ENCODE measurements at regions not wholly inside any gene's neighbourhood (a gene's known extent, or its start where the extent isn't known, plus 50 kb on each side); places are given as distances from the start of the nearest gene placed in this dataset.
"Not testable (repeated sequence)": the region's sequence is repeated elsewhere in the genome, so short reads cannot be mapped to it uniquely, and the experiment has no call there.

DNA sequence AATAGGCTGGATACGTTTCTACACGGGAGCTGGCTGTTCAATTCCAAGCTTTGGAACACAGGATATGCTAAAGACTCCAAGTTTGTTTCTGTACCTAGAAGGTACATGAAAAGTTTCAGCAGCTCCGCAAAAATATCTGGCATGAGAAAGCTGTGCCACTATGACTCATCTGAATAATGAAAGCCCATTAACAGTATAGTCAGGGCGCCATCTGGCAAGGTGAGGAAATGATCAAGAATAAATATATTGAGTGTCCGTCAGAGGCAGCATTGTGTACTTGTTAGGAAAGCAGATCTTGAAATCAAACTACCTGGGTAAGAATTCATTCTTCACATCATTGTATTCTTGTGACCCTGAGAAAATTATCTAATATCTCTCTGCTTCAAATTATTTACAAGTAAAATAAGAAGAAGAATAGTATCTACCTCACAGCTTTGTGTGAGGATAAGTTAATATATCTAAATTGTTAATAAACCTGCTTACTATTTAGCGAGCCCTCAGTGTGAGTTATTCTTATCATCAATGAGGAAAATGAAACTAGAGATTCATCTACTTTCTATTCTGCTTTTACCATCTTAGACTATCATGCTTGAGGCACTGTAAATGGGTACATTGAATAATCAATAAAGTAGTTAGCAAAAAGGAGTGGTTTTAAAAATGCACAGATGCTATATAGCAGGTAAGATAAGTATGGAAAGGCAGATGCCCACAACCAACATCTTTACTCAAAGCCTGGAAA, 53.5 kb downstream of the FSCB start:
- FAIRE-seq: no peak
- TF ChIP-seq RFXANK (CRISPR knock-in tag; IDR thresholded peaks at IDR 0.05) (no peak), CHD4 (IDR thresholded peaks at IDR 0.05; ENCODE audit: borderline replicate concordance, low read length) (no peak)

DNA sequence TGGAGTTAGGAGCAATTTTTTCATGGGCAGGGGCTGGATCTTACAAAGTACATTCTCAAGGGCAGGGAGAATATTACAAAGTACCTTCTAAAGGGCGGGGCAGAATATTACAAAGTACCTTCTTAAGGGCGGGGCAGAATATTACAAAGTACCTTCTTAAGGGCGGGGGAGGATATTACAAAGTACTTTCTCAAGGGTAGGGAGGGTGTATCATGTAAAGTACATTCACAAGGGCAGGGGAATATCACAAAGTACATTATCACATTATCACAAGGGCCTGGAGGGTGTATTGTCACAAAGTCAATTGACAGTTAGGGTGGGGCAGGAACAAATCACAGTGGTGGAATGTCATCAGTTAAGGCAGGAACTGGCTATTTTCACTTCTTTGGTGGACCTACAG, 56.9 kb downstream of the FSCB start:
- FAIRE-seq; in situ Hi-C loops (cut with HindIII; ENCODE audit: extremely low pct_ligation_motif_present, low pct_unique_long_range_greater_than_20kb); POLR2A ChIA-PET: not testable (repeated sequence)

More for the DNA sequence above, 53.5 kb downstream of the FSCB start:
- no peak for DNase-seq (ENCODE audit: low spot score)
- Histone ChIP-seq H3K27ac (ENCODE audit: extremely low read length, insufficient read depth, low read length) (no peak overlapping the region), H3K9ac (ENCODE audit: insufficient read depth, low read depth, low read length) (no peak overlapping the region), H3K4me2 (ENCODE audit: low read depth, low read length) (no peak overlapping the region), H4K20me1 (ENCODE audit: insufficient read depth, low read length) (no peaks in the 10 kb centered on the region), H3K36me3 (replicated peaks in 1 of 2; ENCODE audit: control insufficient read depth in 1 of 2, insufficient read depth in 2 of 2, low read length in 2 of 2) (no peaks in the 10 kb centered on the region), H3K79me2 (ENCODE audit: insufficient read depth, low read length) (no peaks in the 10 kb centered on the region), H2AFZ (ENCODE audit: low read length) (no peak overlapping the region), H3K4me1 (ENCODE audit: insufficient read depth, low read length) (peaks cover 20% of the 10 kb centered on the region), H3K27me3 (ENCODE audit: control insufficient read depth in 1 of 2, insufficient read depth in 2 of 2, low read length in 2 of 2) (no peaks in the 10 kb centered on the region), H3K9me3 (ENCODE audit: low read length) (peaks cover 37% of the 10 kb centered on the region), H3K4me3 (replicated peaks in 1 of 3; ENCODE audit: insufficient read depth in 1 of 3, low read depth in 2 of 3, low read length in 3 of 3) (no peak overlapping the region)
- ChIA-PET POLR2A (no interaction called here), CTCF (ENCODE audit: low intra/inter-chr PET ratio, low total read pairs) (no interaction called here)
- no peak for ATAC-seq
- in situ Hi-C loops (cut with HindIII; ENCODE audit: extremely low pct_ligation_motif_present, low pct_unique_long_range_greater_than_20kb): no loop called here
- WGBS (ENCODE audit: low lambda C conversion rate): 69% methylated on average over 6 of the region's 6 CpGs
- BruUV-seq (replicated peaks): no TSS peak
- intact Hi-C loops (cut with micrococcal nuclease; ENCODE audit: unreplicated experiment): no loop called here

More for the DNA sequence above, 56.9 kb downstream of the FSCB start:
- H3K9me3 ChIP-seq (ENCODE audit: low read length): peaks cover 19% of the 10 kb centered on the region
- DNase-seq (ENCODE audit: low spot score); H4K20me1 ChIP-seq (ENCODE audit: insufficient read depth, low read length); ATAC-seq; BruUV-seq (replicated peaks); H3K27me3 ChIP-seq (ENCODE audit: control insufficient read depth in 1 of 2, insufficient read depth in 2 of 2, low read length in 2 of 2); H3K9ac ChIP-seq (ENCODE audit: insufficient read depth, low read depth, low read length); CTCF ChIA-PET (ENCODE audit: low intra/inter-chr PET ratio, low total read pairs); intact Hi-C loops (cut with micrococcal nuclease; ENCODE audit: unreplicated experiment); H3K4me2 ChIP-seq (ENCODE audit: low read depth, low read length); H3K79me2 ChIP-seq (ENCODE audit: insufficient read depth, low read length); H2AFZ ChIP-seq (ENCODE audit: low read length); H3K4me3 ChIP-seq (replicated peaks in 1 of 3; ENCODE audit: insufficient read depth in 1 of 3, low read depth in 2 of 3, low read length in 3 of 3); H3K36me3 ChIP-seq (replicated peaks in 1 of 2; ENCODE audit: control insufficient read depth in 1 of 2, insufficient read depth in 2 of 2, low read length in 2 of 2): not testable (repeated sequence)
- 52% methylated on average over 3 of the region's 3 CpGs for WGBS (ENCODE audit: low lambda C conversion rate)
- H3K4me1 ChIP-seq (ENCODE audit: insufficient read depth, low read length): peaks cover 45% of the 10 kb centered on the region
- H3K27ac ChIP-seq (ENCODE audit: extremely low read length, insufficient read depth, low read length): peak overlapping the region; percentile 43
